ENCODE measurements at regions not wholly inside any gene's neighbourhood (a gene's known extent, or its start where the extent isn't known, plus 50 kb on each side); places are given as distances from the start of the nearest gene placed in this dataset.

- Mint-ChIP-seq H3K27ac (no peak overlapping the region), H3K9me3 (no peaks in the 10 kb centered on the region), H3K4me3 (no peak overlapping the region), H3K36me3 (no peaks in the 10 kb centered on the region), H3K4me1 (peaks cover 25% of the 10 kb centered on the region)
- peak; percentile 98 for ATAC-seq
- peak; percentile 41 to 80 for DNase-seq (ENCODE audit: low spot score in 2 of 2)
These were observed 222.9 kb upstream of the AGAP1 start for GRCh38 chr2:235270956-235271355.

GRCh38 chr2:235271936-235272335 lies 221.9 kb upstream of the AGAP1 start:
- no peaks in the 10 kb centered on the region for H3K9me3 Mint-ChIP-seq
- no peak overlapping the region for H3K4me3 Mint-ChIP-seq
- ATAC-seq (no peak), DNase-seq (ENCODE audit: low spot score in 2 of 2) (no peak)
- H3K27ac Mint-ChIP-seq, result no peak overlapping the region
- H3K36me3 Mint-ChIP-seq, result no peaks in the 10 kb centered on the region
- H3K4me1 Mint-ChIP-seq, result peaks cover 25% of the 10 kb centered on the region

GRCh38 chr2:235274023-235274422 lies 219.8 kb upstream of the AGAP1 start:
- peaks cover 12% of the 10 kb centered on the region for H3K4me1 Mint-ChIP-seq
- no peak overlapping the region for H3K4me3 Mint-ChIP-seq
- H3K9me3 Mint-ChIP-seq, result peaks cover 3% of the 10 kb centered on the region
- ATAC-seq (no peak), DNase-seq (ENCODE audit: low spot score in 2 of 2) (no peak)
- H3K27ac Mint-ChIP-seq, result no peak overlapping the region
- no peaks in the 10 kb centered on the region for H3K36me3 Mint-ChIP-seq

GRCh38 chr2:235277485-235277884 lies 216.4 kb upstream of the AGAP1 start:
- peaks cover 3% of the 10 kb centered on the region for H3K9me3 Mint-ChIP-seq
- no peak overlapping the region for H3K27ac Mint-ChIP-seq
- H3K36me3 Mint-ChIP-seq, result no peaks in the 10 kb centered on the region
- no peak for ATAC-seq
- no peak for DNase-seq (ENCODE audit: low spot score in 2 of 2)
- H3K4me1 Mint-ChIP-seq, result no peaks in the 10 kb centered on the region
- no peak overlapping the region for H3K4me3 Mint-ChIP-seq

DNA sequence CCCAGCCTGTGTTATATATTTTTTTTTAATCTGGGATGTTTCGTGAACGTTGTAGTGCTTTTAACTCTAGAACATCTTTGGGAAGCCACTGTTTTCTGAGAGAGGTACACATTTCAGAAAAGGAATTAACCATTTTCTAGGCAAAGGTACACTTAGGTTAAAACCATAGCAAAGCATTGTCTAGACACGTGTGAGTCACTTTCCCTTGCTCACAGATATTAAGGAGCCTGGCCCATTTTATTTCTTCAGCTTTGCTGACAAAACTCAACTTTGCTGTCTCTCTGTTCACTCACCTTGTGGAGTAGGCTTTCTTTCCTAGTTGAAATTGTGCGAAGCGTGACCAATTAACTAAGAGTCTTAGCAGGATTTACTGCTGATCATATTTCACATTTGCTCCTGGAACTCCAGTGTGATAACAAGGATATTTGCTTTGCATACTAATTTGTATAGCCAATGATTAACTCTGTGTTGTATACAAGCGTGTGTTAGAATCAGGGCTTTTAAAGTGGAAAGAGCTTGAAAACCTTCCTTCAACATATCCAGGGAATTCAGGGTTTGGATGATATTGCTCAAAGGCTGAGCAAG lies 215.0 kb upstream of the AGAP1 start:
- DNase-seq (ENCODE audit: low spot score in 2 of 2), result no peak
- Mint-ChIP-seq H3K36me3 (no peaks in the 10 kb centered on the region), H3K9me3 (peaks cover 3% of the 10 kb centered on the region), H3K4me3 (no peak overlapping the region), H3K27ac (no peak overlapping the region), H3K4me1 (no peaks in the 10 kb centered on the region)
- no peak for ATAC-seq

GRCh38 chr2:235279965-235280364 lies 213.9 kb upstream of the AGAP1 start:
- Mint-ChIP-seq H3K4me3 (no peak overlapping the region), H3K36me3 (no peaks in the 10 kb centered on the region), H3K9me3 (peaks cover 3% of the 10 kb centered on the region), H3K27ac (no peak overlapping the region), H3K4me1 (no peaks in the 10 kb centered on the region)
- DNase-seq (ENCODE audit: low spot score in 2 of 2) (no peak), ATAC-seq (no peak)

- Mint-ChIP-seq H3K9me3 (no peaks in the 10 kb centered on the region), H3K4me3 (no peak overlapping the region), H3K36me3 (no peaks in the 10 kb centered on the region), H3K4me1 (no peaks in the 10 kb centered on the region), H3K27ac (no peak overlapping the region)
- DNase-seq (ENCODE audit: low spot score in 2 of 2) (no peak), ATAC-seq (no peak)
These were observed 210.6 kb upstream of the AGAP1 start for GRCh38 chr2:235283246-235283645.

DNA sequence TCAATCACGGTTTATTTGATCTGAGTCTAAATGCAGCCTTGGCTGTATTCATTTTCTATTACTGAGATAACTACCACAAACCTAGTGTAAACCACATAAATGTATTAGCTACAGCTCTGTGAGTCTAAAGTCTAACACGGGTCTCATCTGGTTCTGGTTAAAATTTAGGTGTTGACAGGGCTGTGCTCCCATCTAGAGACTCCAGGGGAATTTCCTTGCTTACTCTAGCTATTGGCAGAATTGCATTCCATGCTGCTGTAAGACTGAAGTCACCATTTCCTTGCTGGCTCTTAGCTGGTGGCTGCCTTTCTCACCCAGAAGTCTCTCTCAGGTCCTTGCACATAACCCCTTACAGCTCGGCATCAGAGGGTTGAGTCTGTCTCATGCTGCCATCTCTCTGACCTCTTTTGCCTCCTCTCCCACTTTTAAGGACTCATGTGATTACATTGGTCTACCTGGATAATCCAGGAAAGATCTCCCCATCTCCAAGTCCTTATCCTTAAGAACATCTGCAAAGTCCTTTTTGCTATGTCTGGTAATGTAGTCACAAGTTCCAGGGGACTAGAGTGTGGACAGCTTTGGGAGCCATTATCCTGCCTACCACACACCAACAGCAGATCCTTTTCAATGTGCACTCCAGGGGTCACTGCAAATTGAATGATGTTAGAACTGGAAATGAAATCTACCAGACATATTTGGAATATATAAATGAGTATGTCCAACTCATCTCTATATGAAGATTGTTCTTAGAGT lies 207.0 kb upstream of the AGAP1 start:
- DNase-seq (ENCODE audit: low spot score in 2 of 2) (no peak), ATAC-seq (no peak)
- Mint-ChIP-seq H3K36me3 (no peaks in the 10 kb centered on the region), H3K27ac (no peak overlapping the region), H3K4me3 (no peak overlapping the region), H3K4me1 (no peaks in the 10 kb centered on the region), H3K9me3 (no peaks in the 10 kb centered on the region)

DNA sequence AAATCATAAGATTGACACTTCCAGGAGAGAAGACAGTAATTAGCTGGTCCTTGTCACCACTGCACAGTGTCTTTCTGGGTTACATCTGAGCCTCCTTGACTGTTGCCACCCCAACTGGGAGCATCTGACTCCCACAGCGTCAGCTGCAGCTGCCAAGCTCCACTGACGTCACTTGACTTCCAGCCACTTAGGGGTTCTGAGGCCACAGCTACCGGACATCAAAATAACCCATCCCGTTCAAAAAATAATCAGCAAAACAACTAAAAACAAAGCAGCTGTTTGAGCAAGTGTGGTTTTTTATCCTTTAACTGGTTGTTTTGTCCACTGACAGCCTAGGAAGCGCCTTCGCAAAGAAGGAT lies 206.5 kb upstream of the AGAP1 start:
- no peak overlapping the region for H3K27ac Mint-ChIP-seq
- ATAC-seq (no peak), DNase-seq (ENCODE audit: low spot score in 2 of 2) (no peak)
- no peaks in the 10 kb centered on the region for H3K36me3 Mint-ChIP-seq
- no peak overlapping the region for H3K4me3 Mint-ChIP-seq
- no peaks in the 10 kb centered on the region for H3K4me1 Mint-ChIP-seq
- no peaks in the 10 kb centered on the region for H3K9me3 Mint-ChIP-seq

DNA sequence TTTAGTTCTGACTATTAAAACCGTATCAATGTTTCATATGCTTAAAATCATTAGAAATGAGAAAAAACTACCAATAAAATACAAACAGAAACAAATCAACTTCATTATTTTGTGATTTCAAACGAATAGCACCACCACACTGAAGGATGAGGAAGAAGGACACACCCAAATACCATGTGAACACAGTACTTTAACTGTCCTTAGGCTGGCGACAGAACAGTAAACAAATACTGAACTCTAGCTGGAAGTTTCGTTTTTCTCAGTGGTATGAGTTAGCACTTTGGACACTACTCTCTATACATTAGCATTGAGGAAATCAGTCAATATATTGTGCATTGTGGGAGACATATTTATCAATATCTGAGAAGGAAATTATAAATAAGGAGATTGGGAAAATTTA lies 202.4 kb upstream of the AGAP1 start:
- no peak for ATAC-seq
- Mint-ChIP-seq H3K36me3 (no peaks in the 10 kb centered on the region), H3K4me1 (no peaks in the 10 kb centered on the region), H3K9me3 (no peaks in the 10 kb centered on the region), H3K4me3 (no peak overlapping the region), H3K27ac (no peak overlapping the region)
- DNase-seq (ENCODE audit: low spot score in 2 of 2), result no peak

DNA sequence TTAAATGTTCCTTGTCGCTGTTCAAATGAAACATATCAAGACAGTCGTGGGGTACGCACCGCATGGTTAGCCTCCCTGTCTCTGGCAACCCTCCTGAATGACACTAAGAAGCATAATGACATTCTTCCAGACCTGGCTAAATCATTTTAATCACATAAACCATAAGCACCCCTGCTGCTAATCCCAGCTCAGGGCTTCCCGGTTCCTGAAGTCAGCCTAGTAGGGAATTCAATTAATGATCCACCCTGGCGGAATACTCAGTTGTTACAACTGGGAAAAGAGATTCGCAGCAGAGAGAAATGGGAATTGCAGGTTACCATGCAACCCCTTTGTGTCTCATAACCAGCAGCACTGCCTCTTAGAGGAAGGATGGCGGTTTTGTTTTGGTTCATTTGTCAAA lies 200.8 kb upstream of the AGAP1 start:
- ATAC-seq (no peak), DNase-seq (ENCODE audit: low spot score in 2 of 2) (no peak)
- no peaks in the 10 kb centered on the region for H3K4me1 Mint-ChIP-seq
- H3K27ac Mint-ChIP-seq, result no peak overlapping the region
- no peak overlapping the region for H3K4me3 Mint-ChIP-seq
- H3K36me3 Mint-ChIP-seq, result no peaks in the 10 kb centered on the region
- peaks cover 4% of the 10 kb centered on the region for H3K9me3 Mint-ChIP-seq

DNA sequence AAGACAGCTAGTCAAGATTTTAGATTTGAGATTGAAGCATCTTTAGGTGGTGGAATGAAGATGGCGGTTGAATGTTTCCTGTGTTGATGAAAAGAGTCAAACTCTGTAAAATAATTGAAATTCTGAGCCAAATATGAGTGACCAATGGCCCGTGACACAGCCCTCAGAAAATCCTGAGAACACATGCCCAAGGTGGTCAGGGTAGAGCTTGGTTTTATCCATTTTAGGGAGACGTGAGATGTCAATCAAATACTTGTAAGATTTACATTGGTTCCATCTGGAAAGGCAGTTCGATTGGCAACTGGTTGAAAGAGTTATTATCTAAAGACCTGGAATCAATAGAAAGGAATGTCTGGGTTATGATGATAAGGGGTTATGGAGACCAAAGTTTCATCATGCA lies 198.0 kb upstream of the AGAP1 start:
- Mint-ChIP-seq H3K36me3 (no peaks in the 10 kb centered on the region), H3K4me3 (no peak overlapping the region), H3K4me1 (no peaks in the 10 kb centered on the region), H3K27ac (no peak overlapping the region), H3K9me3 (peaks cover 4% of the 10 kb centered on the region)
- DNase-seq (ENCODE audit: low spot score in 2 of 2) (no peak), ATAC-seq (no peak)

DNA sequence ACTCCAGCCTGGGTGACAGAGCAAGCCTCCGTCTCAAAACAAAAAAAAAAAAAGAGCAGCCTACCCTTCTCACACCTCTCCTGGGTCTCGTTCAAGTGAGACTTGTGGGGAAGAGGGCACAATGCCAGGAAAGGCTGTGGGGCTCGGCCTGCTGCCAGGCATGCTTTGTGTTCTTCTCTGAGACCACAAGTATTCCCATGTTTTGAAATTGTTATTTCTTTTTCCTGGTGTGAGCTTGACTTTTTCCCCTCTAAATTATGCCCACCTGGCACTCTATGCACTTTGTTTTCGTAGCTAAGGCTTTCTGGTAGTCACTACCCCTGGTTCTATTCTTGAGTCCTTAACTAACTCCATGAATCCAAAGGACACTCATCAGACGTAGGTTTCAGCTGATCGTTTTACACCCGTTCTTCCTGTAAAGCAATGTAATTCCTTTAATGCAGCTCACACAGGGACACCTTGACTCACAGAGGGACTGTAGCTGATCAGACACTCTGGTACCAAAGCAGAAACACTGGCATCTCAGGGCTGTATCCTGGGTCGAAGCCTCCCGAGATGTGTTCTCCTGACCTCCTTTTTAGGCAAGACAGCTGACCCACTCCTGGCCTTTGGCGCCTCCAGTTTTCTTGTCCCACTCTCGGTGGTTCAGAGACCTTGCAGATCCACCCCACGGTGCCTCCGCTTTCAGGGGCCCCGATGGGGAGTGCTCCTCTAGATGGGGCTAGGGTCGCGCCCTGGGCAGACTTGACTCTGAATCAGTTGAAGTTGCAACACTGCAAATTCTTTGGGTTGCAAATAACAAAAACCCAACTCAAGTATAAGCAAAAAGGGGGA lies 193.3 kb upstream of the AGAP1 start:
- Mint-ChIP-seq H3K27ac (no peak overlapping the region), H3K4me3 (no peak overlapping the region), H3K4me1 (no peaks in the 10 kb centered on the region), H3K36me3 (no peaks in the 10 kb centered on the region), H3K9me3 (peaks cover 4% of the 10 kb centered on the region)
- ATAC-seq, result no peak
- DNase-seq (ENCODE audit: low spot score in 2 of 2), result no peak

DNA sequence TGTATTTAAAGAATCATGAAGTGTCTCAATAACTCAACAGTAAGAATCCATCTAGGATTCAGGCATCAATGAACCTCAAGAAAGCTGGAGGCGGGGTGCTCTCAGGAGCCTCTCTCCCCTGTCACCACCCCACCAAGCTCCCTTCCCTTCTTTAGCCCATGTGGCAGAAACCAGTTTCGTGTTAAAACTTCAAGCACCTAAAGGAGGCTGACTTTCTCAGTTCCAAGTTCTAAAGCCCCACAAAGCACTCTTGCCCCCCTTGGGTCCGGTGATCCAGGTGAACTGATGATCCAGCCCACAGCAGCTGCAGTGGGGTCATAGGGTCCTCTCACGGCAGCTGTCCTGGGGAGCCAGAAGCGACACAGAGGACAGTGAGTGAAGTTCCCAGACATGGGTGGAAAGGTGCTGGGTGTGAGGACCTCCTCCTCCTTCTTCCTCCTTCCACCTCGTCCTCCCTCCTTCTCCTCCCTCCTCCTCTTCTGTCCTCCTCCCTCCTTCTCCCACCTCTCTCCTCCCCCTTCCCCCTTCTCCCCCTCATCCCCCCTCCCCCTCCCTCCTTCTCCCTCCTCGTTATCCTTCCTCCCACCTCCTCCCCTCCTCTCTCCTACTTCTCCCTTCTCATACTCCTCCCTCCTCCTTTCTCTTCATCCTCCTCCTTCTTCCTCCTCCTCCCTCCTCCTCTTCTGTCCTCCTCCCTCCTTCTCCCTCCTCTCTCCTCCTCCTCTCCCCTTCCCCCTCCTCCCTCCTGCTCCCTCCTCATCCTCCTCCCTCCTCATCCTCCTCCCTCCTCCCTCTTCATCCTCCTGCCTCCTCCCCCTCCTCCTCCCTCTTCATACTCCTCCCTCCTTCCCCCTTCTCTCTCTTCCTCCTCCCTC lies 192.4 kb upstream of the AGAP1 start:
- Mint-ChIP-seq H3K9me3 (peaks cover 4% of the 10 kb centered on the region), H3K4me1 (no peaks in the 10 kb centered on the region), H3K36me3 (no peaks in the 10 kb centered on the region), H3K4me3 (no peak overlapping the region), H3K27ac (no peak overlapping the region)
- DNase-seq (ENCODE audit: low spot score in 2 of 2) (no peak), ATAC-seq (no peak)

DNA sequence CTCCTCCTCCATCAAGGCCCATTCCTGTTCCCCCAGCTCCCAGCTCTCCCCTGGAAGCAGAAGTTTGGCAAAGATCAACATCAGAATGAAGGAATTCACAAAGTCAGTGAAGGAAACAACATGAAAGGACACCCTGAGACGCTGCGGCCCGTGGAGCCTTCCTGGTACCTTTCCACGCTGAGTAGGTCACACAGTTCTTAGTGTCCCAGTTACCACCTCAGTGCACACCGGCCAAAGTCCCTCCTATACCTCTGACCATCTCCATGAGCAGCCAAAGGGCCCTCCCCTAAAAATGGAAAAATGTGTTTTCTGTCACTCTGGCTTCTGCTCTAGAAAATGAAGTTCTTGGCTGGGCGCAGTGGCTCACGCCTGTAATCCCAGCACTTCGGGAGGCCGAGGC lies 191.6 kb upstream of the AGAP1 start:
- H3K9me3 Mint-ChIP-seq, result peaks cover 2% of the 10 kb centered on the region
- no peak for DNase-seq (ENCODE audit: low spot score in 2 of 2)
- H3K36me3 Mint-ChIP-seq, result no peaks in the 10 kb centered on the region
- no peak overlapping the region for H3K4me3 Mint-ChIP-seq
- H3K27ac Mint-ChIP-seq, result no peak overlapping the region
- H3K4me1 Mint-ChIP-seq, result no peaks in the 10 kb centered on the region
- ATAC-seq, result no peak
